Osteoblast (primary cell): ENCODE measurements at regions not wholly inside any gene's neighbourhood (a gene's known extent, or its start where the extent isn't known, plus 50 kb on each side); places are given as distances from the start of the nearest gene placed in this dataset. TPM values are rescaled to one million over a fixed set of nuclear protein-coding genes. Genes with fewer than 3 reads are reported as not detected.

Source experiments
- DNase-seq: peaks from one replicate; pipeline ENCODE4 v3.0.0; 2011; ENCODE audit warnings: low spot score, mixed read lengths; ENCODE audit not compliant: insufficient read length; ENCODE audit errors: missing footprints
- H2AFZ ChIP-seq: 2 replicates; pipeline ENCODE4 v1.6.0; 2011; ENCODE audit warnings: mild to moderate bottlenecking, low read length
- H3K27ac ChIP-seq: 2 replicates; pipeline ENCODE4 v1.5.1; 2011; ENCODE audit warnings: mild to moderate bottlenecking, low read depth, low read length, moderate library complexity
- H3K27me3 ChIP-seq: 2 replicates; pipeline ENCODE4 v1.6.0; 2012; ENCODE audit warnings: mild to moderate bottlenecking, control low read depth, inconsistent platforms, low read length, moderate library complexity; ENCODE audit not compliant: insufficient read depth
- H3K36me3 ChIP-seq: 2 replicates; pipeline ENCODE4 v1.5.1; 2011; ENCODE audit warnings: mild to moderate bottlenecking, low read length, control low read depth, moderate library complexity; ENCODE audit not compliant: insufficient read depth
- H3K4me1 ChIP-seq: 2 replicates; pipeline ENCODE4 v1.5.1; 2011; ENCODE audit warnings: mild to moderate bottlenecking, low read length, control low read depth, moderate library complexity; ENCODE audit not compliant: insufficient read depth
- H3K4me2 ChIP-seq: 2 replicates; pipeline ENCODE4 v1.6.0; 2011; ENCODE audit warnings: mild to moderate bottlenecking, low read length; ENCODE audit not compliant: insufficient read depth
- H3K4me3 ChIP-seq: fragments of 200-600 bp; sonication (generic); 3 replicates; pipeline ENCODE4 v1.5.1; 2012; ENCODE audit warnings: mild to moderate bottlenecking, low read length, inconsistent platforms; ENCODE audit not compliant: insufficient read depth
- H3K79me2 ChIP-seq: 2 replicates; pipeline ENCODE4 v1.6.0; 2012; ENCODE audit warnings: mild to moderate bottlenecking, low read length, control low read depth, inconsistent platforms; ENCODE audit not compliant: insufficient read depth
- H3K9me3 ChIP-seq: 2 replicates; pipeline ENCODE4 v1.5.1; 2011; ENCODE audit warnings: low read depth, low read length, control low read depth
- H4K20me1 ChIP-seq: 2 replicates; pipeline ENCODE4 v1.6.0; 2012; ENCODE audit warnings: mild to moderate bottlenecking, low read length, control low read depth; ENCODE audit not compliant: insufficient read depth
- CTCF ChIP-seq: IDR thresholded peaks from 2 replicates; pipeline ENCODE4 v1.5.1; 2011; ENCODE audit warnings: mild to moderate bottlenecking, low read depth, low read length, moderate library complexity; ENCODE audit errors: extremely low read depth
- small RNA-seq: library from RNA; depleted of rRNA; stranded (forward); fragments of <200 nt; gene quantifications from one replicate; pipeline ENCODE3, GENCODE V24; 2012

DNA sequence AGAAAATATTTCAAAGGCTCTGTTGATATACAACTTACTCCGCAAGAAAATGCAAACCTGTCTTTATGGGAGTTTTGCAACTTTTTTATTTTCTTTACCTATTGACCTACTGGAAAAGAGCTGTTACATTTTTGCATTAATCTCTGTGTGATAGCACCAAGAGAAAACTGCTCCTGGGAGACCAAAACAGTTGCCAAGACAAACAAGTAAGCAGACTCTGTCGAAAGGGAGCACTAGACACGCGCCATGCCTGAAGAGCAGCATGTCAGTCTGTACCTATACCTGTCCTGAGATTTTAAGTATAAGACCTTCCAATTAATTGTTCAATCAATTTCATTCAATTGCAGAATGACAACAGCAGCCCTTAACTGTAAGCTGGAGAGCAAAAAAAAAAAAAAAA, 56.0 kb upstream of the TECRL start:
- H3K36me3 ChIP-seq = no peaks in the 10 kb centered on the region
- H2AFZ ChIP-seq = no peak overlapping the region
- no peak overlapping the region for H3K27ac ChIP-seq
- H3K9me3 ChIP-seq = peaks cover 3% of the 10 kb centered on the region
- no peak overlapping the region for H3K4me2 ChIP-seq
- no peaks in the 10 kb centered on the region for H3K4me1 ChIP-seq
- no peaks in the 10 kb centered on the region for H3K27me3 ChIP-seq
- TF ChIP-seq CTCF = no peak
- H4K20me1 ChIP-seq = no peaks in the 10 kb centered on the region
- H3K79me2 ChIP-seq = no peaks in the 10 kb centered on the region
- H3K4me3 ChIP-seq = no peak overlapping the region
- DNase-seq = no peak

DNA sequence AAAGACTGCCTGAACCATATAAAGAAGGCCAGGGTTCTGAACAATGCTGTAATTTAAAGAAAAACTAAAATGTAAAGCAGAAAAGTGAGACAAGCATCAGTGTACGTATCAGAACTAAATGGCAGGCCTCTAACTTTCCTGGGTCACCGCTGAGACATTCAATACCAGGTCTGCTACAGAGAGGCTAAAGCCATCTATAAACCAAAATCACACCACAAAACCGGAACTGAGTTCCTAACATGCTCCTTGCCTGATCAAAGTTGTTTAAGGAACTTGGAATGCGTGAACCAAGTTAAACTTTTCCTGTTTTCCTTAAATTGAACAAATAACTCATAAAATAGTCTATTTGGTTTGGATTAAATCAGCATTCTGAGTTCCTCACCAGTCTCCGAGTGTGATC, 55.3 kb upstream of the TECRL start:
- no peak for DNase-seq
- Histone ChIP-seq H2AFZ (no peak overlapping the region), H4K20me1 (no peaks in the 10 kb centered on the region), H3K79me2 (no peaks in the 10 kb centered on the region), H3K27ac (no peak overlapping the region), H3K4me3 (no peak overlapping the region), H3K9me3 (peaks cover 3% of the 10 kb centered on the region), H3K4me2 (no peak overlapping the region), H3K27me3 (no peaks in the 10 kb centered on the region), H3K36me3 (no peaks in the 10 kb centered on the region), H3K4me1 (no peaks in the 10 kb centered on the region)
- TF ChIP-seq CTCF = no peak

Small RNA genes in the stretch of these regions (small RNA-seq; reads per million reads assigned to genes)
- not detected for gene MTCO3P27
- not detected for gene MTND4LP31
